ENCODE measurements at regions not wholly inside any gene's neighbourhood (a gene's known extent, or its start where the extent isn't known, plus 50 kb on each side); places are given as distances from the start of the nearest gene placed in this dataset.
A peak's percentile ranks its signal among the peaks of the same experiment; 100 is the strongest.

GRCh38 chr11:130629039-130629438 lies 180.6 kb downstream of the ADAMTS15 start:
- H3K36me3 ChIP-seq: no peaks in the 10 kb centered on the region
- intact Hi-C loops (cut with DNase I; ENCODE audit: low total_unique reads): no loop called here
- H3K4me1 ChIP-seq: no peaks in the 10 kb centered on the region
- no peaks in the 10 kb centered on the region for H3K9me3 ChIP-seq
- TF ChIP-seq CTCF (IDR thresholded peaks at IDR 0.05) (no peak), POLR2AphosphoS5 (IDR thresholded peaks at IDR 0.05) (no peak), POLR2A (IDR thresholded peaks at IDR 0.05) (no peak)
- no peak overlapping the region for H3K4me3 ChIP-seq
- no peaks in the 10 kb centered on the region for H3K27me3 ChIP-seq
- peak in 1 of 2 donors; percentile 56 for DNase-seq (ENCODE audit: low spot score in 2 of 2)
- H3K27ac ChIP-seq: peak overlapping the region in 1 of 2 donors; percentile 35

- H3K27me3 ChIP-seq: no peaks in the 10 kb centered on the region
- intact Hi-C loops (cut with DNase I; ENCODE audit: low total_unique reads): no loop called here
Measured at GRCh38 chr11:130631119-130631518, 182.7 kb downstream of the ADAMTS15 start.

GRCh38 chr11:130633466-130633865 lies 185.0 kb downstream of the ADAMTS15 start:
- H3K4me3 ChIP-seq: no peak overlapping the region
- H3K27ac ChIP-seq: no peak overlapping the region
- intact Hi-C loops (cut with DNase I; ENCODE audit: low total_unique reads): no loop called here
- H3K36me3 ChIP-seq: no peaks in the 10 kb centered on the region
- H3K4me1 ChIP-seq: no peaks in the 10 kb centered on the region
- no peak for TF ChIP-seq CTCF (IDR thresholded peaks at IDR 0.05)
- no peak for TF ChIP-seq POLR2A (IDR thresholded peaks at IDR 0.05)
- no peak for TF ChIP-seq POLR2AphosphoS5 (IDR thresholded peaks at IDR 0.05)
- no peak for DNase-seq (ENCODE audit: low spot score in 2 of 2)
- no peaks in the 10 kb centered on the region for H3K27me3 ChIP-seq
- no peaks in the 10 kb centered on the region for H3K9me3 ChIP-seq

More at GRCh38 chr11:130631119-130631518, 182.7 kb downstream of the ADAMTS15 start:
- Histone ChIP-seq H3K9me3 (no peaks in the 10 kb centered on the region), H3K4me3 (no peak overlapping the region), H3K4me1 (no peaks in the 10 kb centered on the region), H3K36me3 (no peaks in the 10 kb centered on the region), H3K27ac (no peak overlapping the region)
- TF ChIP-seq CTCF (IDR thresholded peaks at IDR 0.05): no peak
- no peak for TF ChIP-seq POLR2AphosphoS5 (IDR thresholded peaks at IDR 0.05)
- TF ChIP-seq POLR2A (IDR thresholded peaks at IDR 0.05): no peak
- DNase-seq (ENCODE audit: low spot score in 2 of 2): no peak

- no peak for DNase-seq (ENCODE audit: low spot score in 2 of 2)
- no peaks in the 10 kb centered on the region for H3K36me3 ChIP-seq
- intact Hi-C loops (cut with DNase I; ENCODE audit: low total_unique reads): no loop called here
- H3K4me3 ChIP-seq: no peak overlapping the region
- no peaks in the 10 kb centered on the region for H3K9me3 ChIP-seq
- H3K27me3 ChIP-seq: no peaks in the 10 kb centered on the region
- H3K4me1 ChIP-seq: no peaks in the 10 kb centered on the region
- no peak overlapping the region for H3K27ac ChIP-seq
- TF ChIP-seq POLR2A (IDR thresholded peaks at IDR 0.05) (no peak), POLR2AphosphoS5 (IDR thresholded peaks at IDR 0.05) (no peak), CTCF (IDR thresholded peaks at IDR 0.05) (no peak)
Measured at GRCh38 chr11:130634186-130634585, 185.7 kb downstream of the ADAMTS15 start.

GRCh38 chr11:130634961-130635473 lies 186.6 kb downstream of the ADAMTS15 start:
- intact Hi-C loops (cut with DNase I; ENCODE audit: low total_unique reads): no loop called here
- H3K4me1 ChIP-seq: no peaks in the 10 kb centered on the region
- peak in 1 of 2 donors; percentile 4 for DNase-seq (ENCODE audit: low spot score in 2 of 2)
- H3K4me3 ChIP-seq: no peak overlapping the region
- H3K9me3 ChIP-seq: no peaks in the 10 kb centered on the region
- peak overlapping the region in 1 of 2 donors; percentile 25 for H3K27ac ChIP-seq
- no peaks in the 10 kb centered on the region for H3K27me3 ChIP-seq
- no peak for TF ChIP-seq POLR2A (IDR thresholded peaks at IDR 0.05)
- H3K36me3 ChIP-seq: no peaks in the 10 kb centered on the region
